B cell (primary cell): ENCODE measurements at regions not wholly inside any gene's neighbourhood (a gene's known extent, or its start where the extent isn't known, plus 50 kb on each side); places are given as distances from the start of the nearest gene placed in this dataset.

ENCODE experiments used
- CTCF ChIP-seq: fragments of 200-600 bp; IDR thresholded peaks from one replicate; pipeline ENCODE4 v1.8.0; 2022; ENCODE audit warnings: antibody characterized with exemption, mild to moderate bottlenecking
- EZH2 ChIP-seq: IDR thresholded peaks from 2 replicates; pipeline ENCODE4 v1.6.1; 2012; ENCODE audit warnings: borderline replicate concordance, low read depth, mild to moderate bottlenecking, moderate library complexity, low read length; ENCODE audit not compliant: insufficient read depth, poor library complexity, severe bottlenecking

DNA sequence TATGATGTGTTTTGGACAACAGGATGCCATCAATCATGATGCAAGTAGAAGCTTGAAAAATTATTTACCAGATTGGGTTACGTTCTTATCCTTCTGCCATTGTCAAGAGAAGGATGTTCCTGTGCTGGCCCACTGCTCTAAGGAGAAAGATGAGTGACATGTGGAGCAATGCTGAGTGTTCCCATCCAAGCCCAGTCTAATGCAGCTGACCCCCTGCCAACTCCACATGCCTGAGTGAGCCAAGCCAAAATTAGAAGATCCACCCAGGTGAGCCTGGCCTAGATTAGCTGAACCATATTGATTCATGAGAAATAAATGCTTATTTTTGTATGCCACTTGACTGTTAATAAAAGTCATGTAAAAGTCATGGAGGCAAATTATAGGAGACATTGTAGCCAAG, 446.5 kb downstream of the CNTN3 start:
- TF ChIP-seq CTCF (no peak), EZH2 (no peak)
